ENCODE measurements at regions not wholly inside any gene's neighbourhood (a gene's known extent, or its start where the extent isn't known, plus 50 kb on each side); places are given as distances from the start of the nearest gene placed in this dataset.

DNA sequence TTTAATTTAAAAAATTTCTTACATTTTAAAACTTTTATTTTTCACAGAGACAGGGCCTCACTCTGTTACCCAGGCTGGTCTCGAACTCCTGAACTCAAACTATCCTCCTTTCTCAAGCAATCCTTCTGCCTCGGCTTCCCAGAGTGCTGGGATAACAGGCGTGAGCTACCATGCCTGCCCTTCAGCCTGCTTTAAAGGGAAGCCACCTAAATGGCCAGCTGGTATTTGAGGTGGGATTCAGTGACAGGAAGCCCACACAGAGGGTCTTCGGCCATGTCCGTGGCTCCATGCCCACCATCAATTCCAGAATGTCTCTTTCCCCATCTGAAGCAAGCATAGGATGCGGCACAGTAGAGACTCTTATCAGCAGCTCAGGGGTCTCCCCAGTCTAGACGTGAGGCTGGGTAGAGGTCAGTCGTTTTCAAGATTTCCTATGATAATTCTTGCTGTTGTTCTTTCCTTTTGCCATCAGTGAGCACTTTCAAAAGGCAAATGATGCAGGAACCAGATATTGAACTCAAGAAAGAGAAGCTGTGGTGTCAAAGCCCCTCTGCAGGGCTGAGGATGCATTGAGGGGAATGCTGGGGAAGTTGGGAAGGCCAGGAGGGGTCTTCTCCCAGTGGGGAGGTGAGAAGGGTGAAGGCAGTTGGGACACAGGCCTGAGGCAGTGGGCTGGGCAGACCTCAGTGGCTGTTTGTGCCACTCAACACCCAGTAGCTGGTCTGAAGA is 291.5 kb upstream of the IGFBP3 start:
- H3K9me3 ChIP-seq (ENCODE audit: control insufficient read depth, insufficient read depth, low read length) = no peaks in the 10 kb centered on the region
- Mint-ChIP-seq H3K27me3 (ENCODE audit: low read depth in 2 of 2) (no peaks in the 10 kb centered on the region), H3K4me1 (no peaks in the 10 kb centered on the region), H3K36me3 (no peaks in the 10 kb centered on the region), H3K27ac (no peak overlapping the region), H3K9me3 (peaks cover 3 to 14% of the 10 kb centered on the region in 2 donors), H3K4me3 (no peak overlapping the region)
- no peaks in the 10 kb centered on the region for H3K4me1 ChIP-seq (ENCODE audit: control insufficient read depth, insufficient read depth, low read length)
- H3K27ac ChIP-seq (ENCODE audit: low read length) = no peak overlapping the region
- H3K36me3 ChIP-seq (ENCODE audit: control insufficient read depth, insufficient read depth, low read length) = no peaks in the 10 kb centered on the region
- H3K27me3 ChIP-seq (ENCODE audit: control insufficient read depth, insufficient read depth, low read length) = no peaks in the 10 kb centered on the region
- 74% methylated on average over 7 of the region's 8 CpGs for WGBS (ENCODE audit: insufficient coverage)
- TF ChIP-seq CTCF (IDR thresholded peaks at IDR 0.05) = no peak
- no peak for DNase-seq
- H3K4me3 ChIP-seq (ENCODE audit: low read length) = no peak overlapping the region
- no peak for ATAC-seq
- intact Hi-C loops (cut with micrococcal nuclease) = no loop called here

GRCh38 chr7:46210467-46210866 is 289.4 kb upstream of the IGFBP3 start:
- DNase-seq = no peak
- TF ChIP-seq CTCF (IDR thresholded peaks at IDR 0.05) = no peak
- no peak overlapping the region for H3K27ac ChIP-seq (ENCODE audit: low read length)
- Mint-ChIP-seq H3K4me3 (no peak overlapping the region), H3K36me3 (no peaks in the 10 kb centered on the region), H3K4me1 (no peaks in the 10 kb centered on the region), H3K27me3 (ENCODE audit: low read depth in 2 of 2) (no peaks in the 10 kb centered on the region), H3K9me3 (peaks cover 3 to 10% of the 10 kb centered on the region in 2 donors), H3K27ac (no peak overlapping the region)
- ATAC-seq = no peak
- H3K27me3 ChIP-seq (ENCODE audit: control insufficient read depth, insufficient read depth, low read length) = no peaks in the 10 kb centered on the region
- 81% methylated on average over 3 of the region's 3 CpGs for WGBS (ENCODE audit: insufficient coverage)
- H3K4me1 ChIP-seq (ENCODE audit: control insufficient read depth, insufficient read depth, low read length) = no peaks in the 10 kb centered on the region
- H3K36me3 ChIP-seq (ENCODE audit: control insufficient read depth, insufficient read depth, low read length) = no peaks in the 10 kb centered on the region
- no peak overlapping the region for H3K4me3 ChIP-seq (ENCODE audit: low read length)
- intact Hi-C loops (cut with micrococcal nuclease) = no loop called here
- no peaks in the 10 kb centered on the region for H3K9me3 ChIP-seq (ENCODE audit: control insufficient read depth, insufficient read depth, low read length)

- intact Hi-C loops (cut with micrococcal nuclease) = no loop called here
- H3K27me3 ChIP-seq (ENCODE audit: control insufficient read depth, insufficient read depth, low read length) = no peaks in the 10 kb centered on the region
- H3K4me3 Mint-ChIP-seq = no peak overlapping the region
- TF ChIP-seq CTCF (IDR thresholded peaks at IDR 0.05) = no peak
- H3K36me3 Mint-ChIP-seq = no peaks in the 10 kb centered on the region
- no peaks in the 10 kb centered on the region for H3K9me3 ChIP-seq (ENCODE audit: control insufficient read depth, insufficient read depth, low read length)
- no peaks in the 10 kb centered on the region for H3K36me3 ChIP-seq (ENCODE audit: control insufficient read depth, insufficient read depth, low read length)
- no peak for DNase-seq
- no peaks in the 10 kb centered on the region for H3K27me3 Mint-ChIP-seq (ENCODE audit: low read depth in 2 of 2)
- WGBS (ENCODE audit: insufficient coverage) = 98% methylated on average over 7 of the region's 9 CpGs
- H3K27ac Mint-ChIP-seq = no peak overlapping the region
- H3K4me3 ChIP-seq (ENCODE audit: low read length) = no peak overlapping the region
- no peaks in the 10 kb centered on the region for H3K4me1 ChIP-seq (ENCODE audit: control insufficient read depth, insufficient read depth, low read length)
- no peak for ATAC-seq
- no peaks in the 10 kb centered on the region for H3K4me1 Mint-ChIP-seq
- peaks cover 0 to 8% of the 10 kb centered on the region in 2 donors for H3K9me3 Mint-ChIP-seq
- no peak overlapping the region for H3K27ac ChIP-seq (ENCODE audit: low read length)
Measured at GRCh38 chr7:46209611-46210388, 288.7 kb upstream of the IGFBP3 start.

Measured in natural killer cell (primary cell).